HG03159 (cell line): ENCODE measurements at regions not wholly inside any gene's neighbourhood (a gene's known extent, or its start where the extent isn't known, plus 50 kb on each side); places are given as distances from the start of the nearest gene placed in this dataset.

Source experiments
- ATAC-seq: cut with Tn5 transposase; IDR thresholded peaks from one replicate; pipeline ENCODE4 v1.9.1; 2021; ENCODE audit warnings: mild to moderate bottlenecking, moderate library complexity; ENCODE audit not compliant: unreplicated experiment

DNA sequence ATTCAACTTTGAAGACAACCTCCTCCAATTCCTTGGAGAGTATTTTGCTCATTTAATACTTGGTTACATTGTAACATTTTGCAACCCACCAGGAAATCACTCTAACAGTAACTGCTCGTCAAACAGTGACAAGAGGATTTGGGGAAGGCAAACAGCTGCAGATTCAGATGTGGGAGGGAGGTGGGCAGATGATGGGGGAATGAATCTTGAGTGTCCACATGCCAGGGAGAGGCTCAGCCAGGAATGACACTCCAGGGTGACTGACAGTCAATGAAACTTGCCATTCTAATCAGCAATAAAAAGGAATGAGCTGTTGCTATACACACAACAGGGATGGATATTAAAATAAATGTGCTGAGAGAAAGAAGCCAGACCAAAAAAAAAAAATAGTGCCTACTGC is 97.7 kb upstream of the ANKRD55 start:
- ATAC-seq, result no peak

DNA sequence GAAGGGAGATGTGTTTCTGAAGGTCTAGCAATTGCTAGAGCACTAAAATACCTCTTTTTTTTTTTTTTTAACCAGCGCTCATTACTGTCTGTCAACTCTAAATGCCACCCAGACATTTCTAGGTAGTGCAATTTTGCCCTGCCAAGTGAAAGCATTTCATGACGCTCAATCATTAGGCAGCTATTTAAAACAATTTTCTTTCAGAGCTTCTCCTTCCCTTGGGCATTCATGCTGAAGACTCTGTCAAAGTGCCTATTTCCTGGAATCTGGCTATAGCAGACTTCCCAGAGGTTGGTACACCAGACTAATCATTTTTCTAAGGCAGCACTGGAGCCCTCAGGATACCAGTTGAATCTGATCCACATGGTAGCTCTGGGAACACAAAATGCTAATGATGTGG is 97.0 kb upstream of the ANKRD55 start:
- ATAC-seq, result no peak

DNA sequence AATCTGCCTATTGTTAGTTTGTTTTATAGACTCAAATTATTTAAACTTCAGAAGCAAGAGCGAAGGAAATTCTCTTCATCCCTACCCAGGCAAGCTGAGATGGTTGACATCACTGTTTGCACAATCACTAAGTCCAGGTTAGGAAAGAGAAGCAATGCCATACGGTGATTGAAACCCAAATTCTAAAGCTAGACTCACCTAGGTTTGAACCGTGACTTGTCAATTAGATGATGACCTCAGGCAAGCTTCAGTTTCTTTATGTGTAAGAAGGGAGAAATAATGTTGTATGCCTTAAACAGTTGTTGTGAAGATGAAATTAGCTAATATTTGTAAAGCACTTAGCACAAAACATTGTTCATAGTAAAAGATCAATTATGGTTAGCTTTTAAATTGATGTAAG is 96.5 kb upstream of the ANKRD55 start:
- peak; percentile 49 for ATAC-seq

DNA sequence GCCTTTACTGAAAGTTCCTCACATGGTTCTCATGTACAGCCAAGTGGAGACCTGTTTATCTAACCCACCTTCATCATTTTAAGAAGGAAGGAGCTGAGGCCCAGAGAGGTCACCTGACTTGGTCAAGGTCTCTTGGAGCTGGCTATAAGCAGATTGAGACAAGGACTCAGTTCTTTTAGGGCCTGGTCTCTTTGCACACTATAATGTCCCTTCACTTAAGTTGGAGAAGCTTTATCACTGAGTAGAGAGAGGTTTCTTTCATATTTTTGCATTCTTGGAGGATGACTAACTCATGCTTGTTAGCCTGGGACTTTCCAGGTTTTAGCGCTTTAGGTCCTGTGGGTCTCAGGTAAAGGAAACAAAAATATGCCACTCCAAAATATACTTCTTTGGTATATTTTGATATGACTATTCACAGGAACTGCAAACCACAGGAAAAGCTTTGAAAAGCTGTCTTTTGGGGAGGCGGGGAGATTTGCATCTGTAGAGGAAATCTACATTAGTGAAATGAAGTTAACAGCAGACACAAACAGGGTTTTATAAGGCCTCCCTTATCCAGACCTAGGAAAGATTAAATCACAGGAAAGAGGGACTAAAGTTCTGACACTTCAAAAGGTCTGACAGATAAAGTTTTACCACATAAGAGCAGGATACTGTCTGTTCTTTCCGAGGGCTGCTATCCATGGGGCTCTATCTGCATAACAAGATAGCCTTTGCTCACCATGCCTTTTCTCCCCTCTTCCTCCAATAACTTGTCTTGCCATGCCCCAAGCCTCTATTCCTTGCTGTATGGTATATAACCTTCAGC is 95.8 kb upstream of the ANKRD55 start:
- peak; percentile 49 for ATAC-seq

DNA sequence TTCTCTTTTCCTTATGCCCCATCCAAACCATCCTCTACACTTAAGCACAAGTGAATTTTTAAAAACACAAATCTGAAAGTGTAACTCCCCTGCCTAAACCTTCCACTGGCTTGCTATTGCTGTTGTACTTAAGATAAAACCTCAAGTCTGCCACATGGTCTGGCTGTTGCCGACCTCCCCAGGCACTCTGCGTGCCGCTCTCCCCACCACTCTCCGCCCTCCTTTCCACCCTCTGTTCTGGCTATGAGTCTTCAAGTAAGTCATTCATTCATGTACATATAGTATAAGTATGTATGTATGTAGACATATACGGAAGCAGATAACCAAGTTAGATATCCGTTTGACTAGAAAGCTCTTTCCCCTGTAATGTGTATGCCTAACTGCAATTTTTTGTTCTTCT is 94.7 kb upstream of the ANKRD55 start:
- peak; percentile 60 for ATAC-seq

DNA sequence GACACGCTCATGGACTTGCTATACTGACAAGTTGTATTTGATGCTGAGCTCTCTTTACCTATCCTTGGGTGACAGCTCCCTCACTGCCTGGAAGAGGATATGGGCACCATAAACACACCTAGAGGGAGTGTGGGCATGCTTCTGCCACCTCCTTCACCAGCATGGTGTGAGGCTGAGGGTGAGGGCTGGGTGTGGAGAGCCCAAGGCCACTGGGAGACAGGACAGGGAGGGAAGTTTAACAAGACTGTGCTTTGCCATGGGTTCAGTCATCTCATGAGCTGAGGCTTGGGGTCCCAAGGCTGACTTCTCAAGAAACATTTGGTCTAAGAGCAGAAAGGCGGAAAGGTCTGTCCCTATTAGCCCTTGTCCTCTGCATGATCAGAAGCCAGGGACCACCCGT is 93.6 kb upstream of the ANKRD55 start:
- ATAC-seq, result no peak

DNA sequence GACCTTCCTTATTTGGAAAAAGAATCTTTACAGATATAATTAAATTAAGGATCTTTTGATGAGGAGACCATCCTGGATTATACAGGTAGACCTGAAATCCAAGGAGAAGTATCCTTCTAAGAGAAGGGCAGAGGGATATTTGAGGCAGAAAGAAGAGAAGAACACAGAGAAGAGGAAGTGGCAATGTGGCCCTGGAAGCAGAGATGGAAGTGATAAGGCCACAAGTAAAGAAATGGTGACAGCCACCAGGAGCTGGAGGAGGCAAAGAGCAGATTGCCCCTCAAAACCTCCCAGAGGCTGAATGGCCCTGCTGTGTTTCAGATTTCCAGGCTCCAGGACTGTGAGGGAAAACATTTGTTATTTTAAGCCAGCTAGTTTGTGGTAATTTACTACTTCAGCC is 93.0 kb upstream of the ANKRD55 start:
- no peak for ATAC-seq

DNA sequence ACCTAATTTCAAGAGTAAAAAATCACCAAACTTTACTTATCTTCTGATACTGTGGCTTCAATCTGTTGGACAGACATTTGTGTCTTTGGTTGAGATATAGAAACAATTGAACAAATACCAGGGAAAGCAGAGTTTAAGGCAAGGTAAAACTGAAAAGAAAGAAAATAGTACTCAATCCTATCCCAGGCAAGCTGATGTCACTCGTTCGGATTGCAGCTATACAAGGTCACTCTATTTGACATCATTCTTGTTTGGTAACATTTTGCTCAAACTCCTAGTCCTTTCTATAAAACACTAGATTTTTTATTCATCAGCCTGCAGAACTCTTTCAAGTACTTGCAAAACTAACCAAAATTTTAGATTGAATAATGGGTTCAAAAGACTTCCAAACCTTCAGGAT is 91.9 kb upstream of the ANKRD55 start:
- no peak for ATAC-seq

DNA sequence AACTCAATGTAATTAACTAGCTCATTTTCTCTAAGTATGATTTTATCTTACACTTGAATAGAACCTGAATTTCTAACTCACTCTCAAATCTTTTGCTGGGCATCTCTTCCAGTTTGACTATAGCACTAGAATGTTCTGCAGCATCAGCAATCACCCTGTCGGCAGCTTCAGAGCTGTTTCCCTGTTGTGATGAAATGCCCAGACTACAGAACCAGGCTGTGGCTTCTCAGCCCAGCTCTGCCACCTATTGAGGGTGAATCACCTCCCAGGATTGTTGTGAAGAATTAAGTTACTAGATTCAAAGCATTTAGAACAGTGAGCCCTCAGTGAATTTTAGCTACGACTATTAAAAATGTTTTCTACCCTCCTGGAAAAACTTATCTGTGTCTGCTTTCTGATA is 90.4 kb upstream of the ANKRD55 start:
- ATAC-seq, result no peak

DNA sequence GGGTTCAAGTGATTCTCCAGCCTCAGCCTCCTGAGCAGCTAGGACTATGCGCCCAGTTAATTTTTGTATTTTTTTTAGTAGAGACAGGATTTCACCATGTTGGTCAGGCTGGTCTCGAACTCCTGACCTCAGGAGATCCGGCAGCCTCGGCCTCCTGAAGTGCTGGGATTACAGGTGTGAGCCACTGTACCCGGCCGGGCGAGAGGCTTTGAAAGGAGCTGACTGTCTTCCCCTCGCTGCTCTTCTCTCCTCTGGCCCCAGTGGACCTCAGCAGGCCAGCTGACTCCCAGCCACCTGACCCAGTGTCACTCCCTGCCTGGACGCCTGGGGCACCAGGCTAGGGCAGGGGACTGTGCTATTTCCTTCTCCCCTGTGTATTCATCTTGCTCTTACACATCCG is 89.5 kb upstream of the ANKRD55 start:
- no peak for ATAC-seq

DNA sequence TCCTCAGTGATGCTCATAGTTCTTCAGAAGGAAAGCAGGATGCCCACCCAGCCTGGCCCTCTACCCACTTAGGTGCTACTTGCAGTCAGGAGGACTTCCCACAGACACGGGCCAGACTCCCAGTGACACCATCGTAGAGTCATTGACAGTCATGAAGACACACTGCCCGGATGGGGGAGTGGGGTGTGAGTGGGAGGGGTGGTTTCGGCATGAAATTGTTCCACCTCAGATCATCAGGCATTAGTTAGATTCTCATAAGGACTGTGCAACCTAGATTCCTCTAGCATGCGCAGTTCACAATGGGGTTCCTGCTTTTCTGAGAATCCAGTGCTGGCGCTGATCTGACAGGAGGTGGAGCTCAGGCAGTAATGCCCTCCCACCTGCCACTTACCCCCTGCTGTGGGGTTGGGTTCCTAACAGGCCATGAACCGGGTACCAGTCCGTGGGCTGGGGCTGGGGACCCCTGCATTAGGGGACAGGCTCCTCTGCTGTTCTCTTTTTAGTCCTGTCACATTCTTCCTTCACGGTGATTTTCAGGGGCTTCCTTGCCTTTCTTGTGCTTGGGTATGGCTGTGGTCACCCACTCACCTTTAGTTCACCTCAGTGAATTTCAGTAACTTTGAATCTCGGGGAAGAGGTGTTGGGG is 88.2 kb upstream of the ANKRD55 start:
- no peak for ATAC-seq

DNA sequence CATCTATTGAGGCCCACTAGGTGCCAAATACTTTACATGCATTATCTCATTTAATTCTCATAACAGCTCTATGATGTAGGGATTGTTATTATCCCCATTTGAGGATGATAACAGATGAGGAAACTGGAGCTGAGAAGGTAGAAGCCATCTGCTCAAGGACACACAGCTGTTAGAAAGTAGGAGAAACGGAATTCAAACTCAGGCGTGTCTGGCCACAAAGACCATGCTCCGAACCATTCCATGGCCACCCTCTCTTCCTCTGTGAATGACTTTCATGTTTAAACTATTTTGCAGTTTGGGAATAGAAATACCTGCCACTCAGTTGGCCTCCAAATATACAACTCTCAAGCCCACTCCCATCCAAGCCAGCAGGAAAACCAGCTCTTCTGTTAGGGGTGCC is 87.6 kb upstream of the ANKRD55 start:
- no peak for ATAC-seq

DNA sequence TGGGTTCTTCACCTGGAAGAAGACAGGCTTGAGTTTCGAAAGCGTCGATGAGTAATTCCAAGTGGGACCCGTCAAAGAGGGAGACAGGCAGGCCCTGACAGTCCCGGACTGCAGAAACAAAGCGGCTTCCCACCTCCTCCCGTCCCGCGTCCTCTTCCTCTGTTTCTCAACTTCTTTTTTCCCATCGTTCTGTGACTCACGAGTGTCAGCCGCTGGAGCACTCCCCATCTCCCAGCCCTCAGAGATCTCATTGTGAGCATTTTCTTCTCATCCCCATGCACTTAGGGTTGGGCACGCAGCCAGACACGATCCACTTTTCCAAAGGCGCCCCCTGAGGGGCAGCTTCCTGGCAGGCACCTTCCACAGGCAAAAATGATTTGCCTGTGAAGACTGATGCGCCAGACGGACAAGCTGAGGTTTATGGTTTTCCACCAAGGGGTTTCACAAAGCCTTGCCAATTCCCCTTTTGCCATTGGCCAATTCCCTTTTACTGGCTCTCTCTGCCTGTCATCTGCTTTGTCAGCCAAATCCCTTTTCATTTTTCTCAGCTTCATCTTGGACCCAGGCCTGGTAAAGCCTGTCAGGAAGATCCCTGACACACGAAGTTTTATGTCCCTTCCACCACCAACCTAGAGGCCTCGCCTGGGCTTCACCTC is 86.5 kb upstream of the ANKRD55 start:
- no peak for ATAC-seq

DNA sequence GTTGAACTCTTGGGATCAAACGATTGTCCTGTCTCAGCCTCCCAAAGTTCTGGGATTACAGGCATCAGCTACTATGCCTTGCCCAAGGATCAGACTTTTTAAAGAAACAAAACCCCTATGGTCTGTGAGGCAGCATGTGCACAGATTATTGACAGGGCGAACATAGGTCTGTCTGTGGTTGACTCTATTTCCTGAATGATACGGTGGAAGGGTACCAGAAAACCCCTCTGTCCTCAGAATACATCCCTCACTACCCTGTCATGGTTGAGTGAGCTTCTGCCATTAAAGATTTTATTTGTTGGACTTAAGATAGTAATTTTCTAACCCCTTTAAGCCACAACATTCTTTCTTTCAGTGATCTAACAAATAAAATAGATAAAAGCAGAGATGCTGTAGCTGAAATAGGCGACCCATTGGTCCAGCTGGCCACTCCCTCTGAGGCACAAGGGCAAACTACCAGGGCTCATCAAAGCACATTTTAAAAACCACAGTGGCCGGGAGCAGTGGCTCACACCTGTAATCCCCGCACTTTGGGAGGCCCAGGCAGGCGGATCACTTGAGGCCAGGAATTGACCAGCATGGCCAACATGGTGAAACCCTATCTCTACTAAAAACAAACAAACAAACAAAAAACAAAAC is 84.9 kb upstream of the ANKRD55 start:
- no peak for ATAC-seq

DNA sequence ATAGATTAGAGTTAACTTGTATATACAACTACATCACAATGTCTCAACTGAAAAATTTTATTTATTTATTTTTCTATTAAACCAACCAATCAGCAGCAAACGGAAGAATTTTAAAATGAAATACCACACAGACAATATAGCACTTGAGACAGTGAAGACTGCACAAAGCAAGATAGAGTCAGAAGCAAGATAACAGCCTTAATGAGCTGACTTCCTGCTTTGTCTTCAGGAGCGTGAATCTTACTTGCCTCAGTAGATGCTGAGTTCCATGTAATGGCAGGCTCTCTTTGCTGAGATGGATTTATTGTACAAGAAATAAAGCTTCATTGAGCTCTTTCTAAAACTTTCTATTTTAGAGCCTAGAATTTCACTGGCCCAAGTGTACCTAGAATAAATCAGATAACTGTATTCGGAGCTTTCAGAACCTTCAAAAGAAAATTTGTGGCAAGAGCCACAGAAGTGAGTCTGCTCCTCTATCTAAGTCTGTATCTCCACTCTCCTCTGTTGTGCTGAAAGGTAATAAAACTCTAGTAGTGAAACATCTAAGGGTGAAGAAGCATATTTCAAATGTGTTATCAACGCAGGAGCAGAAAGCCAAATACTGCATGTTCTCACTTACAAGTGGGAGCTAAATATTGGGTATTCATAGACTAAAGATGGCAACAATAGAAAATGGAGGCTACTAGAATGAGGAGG is 83.3 kb upstream of the ANKRD55 start:
- no peak for ATAC-seq

DNA sequence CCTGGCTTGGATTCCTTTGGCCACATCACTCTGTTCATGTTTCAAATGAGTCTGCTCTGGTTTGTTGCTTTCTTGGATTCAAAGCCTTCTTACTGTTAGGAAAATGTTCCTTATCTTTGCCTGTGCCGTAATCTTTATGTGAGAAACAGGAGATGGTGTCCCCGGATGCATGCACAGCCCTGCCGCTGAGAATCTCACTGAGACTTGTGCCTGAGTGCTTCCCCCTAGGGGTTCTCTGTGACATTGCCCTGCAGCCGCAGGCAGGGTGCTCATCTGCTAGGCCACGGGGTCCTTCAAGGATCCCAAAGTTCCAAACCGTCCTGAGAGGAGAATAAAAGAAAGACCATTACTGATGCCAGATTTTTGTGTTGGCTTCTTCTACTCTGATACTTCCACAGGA is 81.4 kb upstream of the ANKRD55 start:
- ATAC-seq, result no peak

DNA sequence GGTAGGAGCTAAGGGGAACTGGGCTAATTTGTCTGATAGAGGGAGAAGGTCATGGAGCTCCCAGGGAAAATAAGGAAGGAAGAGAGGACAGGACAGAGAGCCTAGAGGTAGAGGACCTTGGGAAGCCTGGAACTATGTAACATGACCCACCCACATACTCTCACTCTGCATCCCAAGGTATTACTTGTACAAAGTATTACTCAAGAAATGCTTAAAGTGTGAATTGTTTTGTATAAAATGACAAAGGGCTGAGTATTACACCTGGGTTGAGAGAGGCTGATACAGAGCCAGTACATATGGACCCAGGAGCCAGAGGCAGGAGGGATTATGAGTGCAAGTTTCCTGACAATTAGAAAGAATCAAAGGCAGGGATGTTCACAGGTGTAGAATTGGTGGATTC is 80.5 kb upstream of the ANKRD55 start:
- no peak for ATAC-seq

DNA sequence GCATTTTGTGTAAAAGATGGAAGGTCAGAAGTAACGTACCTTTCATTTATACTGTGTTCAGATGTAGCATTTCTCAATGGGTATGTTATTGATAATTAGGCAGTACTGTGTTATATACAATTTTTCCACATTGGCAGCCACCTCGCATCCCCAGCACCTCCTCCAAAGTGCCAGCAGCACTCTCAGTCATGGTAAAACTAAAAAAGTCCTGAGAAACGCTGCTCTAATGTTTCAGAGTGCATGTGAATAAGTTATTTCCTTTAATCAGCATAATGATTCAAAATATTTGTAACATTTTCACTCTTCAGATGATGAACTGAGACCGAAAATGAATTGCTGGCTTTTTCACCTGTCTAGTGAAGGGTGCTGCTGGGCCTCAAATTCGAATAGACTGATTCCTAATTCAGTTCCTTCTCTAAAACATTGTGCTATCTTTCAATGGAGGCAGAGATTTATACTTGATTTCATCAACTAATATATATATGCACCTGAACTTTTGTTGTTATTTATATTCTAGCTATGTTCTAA is 79.9 kb upstream of the ANKRD55 start:
- ATAC-seq, result no peak

DNA sequence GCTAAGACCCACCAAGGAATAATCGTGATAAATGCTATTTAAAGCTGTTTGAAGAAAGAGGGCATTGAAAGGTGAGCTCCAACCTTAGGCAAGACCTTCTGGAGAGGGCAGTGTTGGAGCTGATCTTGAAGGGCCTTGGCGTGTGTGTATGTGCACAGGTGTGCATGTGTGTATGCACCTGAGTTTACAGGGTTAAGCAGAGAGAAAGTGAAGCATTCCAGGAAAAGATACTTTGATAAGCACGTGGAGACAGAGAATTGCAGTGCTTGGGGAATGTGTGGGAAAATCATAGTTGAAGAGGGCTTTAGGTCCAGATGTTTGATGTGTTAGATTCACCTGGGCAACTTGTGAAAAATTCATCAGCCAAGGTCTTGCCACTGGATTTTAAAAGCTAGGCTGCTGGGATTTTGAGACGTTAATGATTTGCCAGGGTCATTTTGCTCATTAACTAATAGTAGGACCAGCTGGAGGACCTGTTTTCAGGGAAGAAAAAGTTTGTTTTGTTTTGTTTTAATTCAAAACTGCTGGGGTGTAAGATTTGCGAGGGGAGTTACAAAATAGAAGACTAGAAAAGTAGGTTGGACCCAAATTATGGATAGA is 78.3 kb upstream of the ANKRD55 start:
- no peak for ATAC-seq

DNA sequence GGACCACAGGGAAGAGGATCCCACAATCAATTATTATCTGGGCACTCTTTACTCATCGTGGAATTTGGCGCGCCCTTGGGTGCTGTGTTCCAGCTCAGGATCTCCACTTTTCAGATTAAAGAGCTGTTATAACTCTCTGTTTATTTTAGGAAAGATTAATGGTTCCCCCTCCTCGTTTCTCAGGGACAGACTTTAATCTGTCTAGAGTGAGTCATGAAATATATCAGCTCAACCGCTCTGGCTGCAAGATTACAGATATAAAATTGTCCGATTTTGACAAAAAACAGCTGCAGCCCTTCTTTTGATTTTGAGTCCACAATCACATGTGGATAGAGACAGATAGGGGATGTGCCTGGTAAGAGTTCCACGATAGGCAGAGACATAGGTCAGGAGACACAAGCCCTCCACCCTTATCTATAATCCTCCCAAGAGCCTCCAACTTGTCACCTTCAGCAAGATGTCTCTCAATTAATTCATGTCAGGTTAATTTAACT is 77.6 kb upstream of the ANKRD55 start:
- no peak for ATAC-seq
